ENCODE measurements at regions not wholly inside any gene's neighbourhood (a gene's known extent, or its start where the extent isn't known, plus 50 kb on each side); places are given as distances from the start of the nearest gene placed in this dataset.

GRCh38 chr1:218557731-218558130, 212.6 kb downstream of the TGFB2 start:
- no peak for TF ChIP-seq POLR2A (IDR thresholded peaks at IDR 0.05)
- TF ChIP-seq, protein P1, sequence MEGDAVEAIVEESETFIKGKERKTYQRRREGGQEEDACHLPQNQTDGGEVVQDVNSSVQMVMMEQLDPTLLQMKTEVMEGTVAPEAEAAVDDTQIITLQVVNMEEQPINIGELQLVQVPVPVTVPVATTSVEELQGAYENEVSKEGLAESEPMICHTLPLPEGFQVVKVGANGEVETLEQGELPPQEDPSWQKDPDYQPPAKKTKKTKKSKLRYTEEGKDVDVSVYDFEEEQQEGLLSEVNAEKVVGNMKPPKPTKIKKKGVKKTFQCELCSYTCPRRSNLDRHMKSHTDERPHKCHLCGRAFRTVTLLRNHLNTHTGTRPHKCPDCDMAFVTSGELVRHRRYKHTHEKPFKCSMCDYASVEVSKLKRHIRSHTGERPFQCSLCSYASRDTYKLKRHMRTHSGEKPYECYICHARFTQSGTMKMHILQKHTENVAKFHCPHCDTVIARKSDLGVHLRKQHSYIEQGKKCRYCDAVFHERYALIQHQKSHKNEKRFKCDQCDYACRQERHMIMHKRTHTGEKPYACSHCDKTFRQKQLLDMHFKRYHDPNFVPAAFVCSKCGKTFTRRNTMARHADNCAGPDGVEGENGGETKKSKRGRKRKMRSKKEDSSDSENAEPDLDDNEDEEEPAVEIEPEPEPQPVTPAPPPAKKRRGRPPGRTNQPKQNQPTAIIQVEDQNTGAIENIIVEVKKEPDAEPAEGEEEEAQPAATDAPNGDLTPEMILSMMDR (IDR thresholded peaks at IDR 0.05) = no peak

Measured in uterus (tissue), 2 donors.